ENCODE measurements at regions not wholly inside any gene's neighbourhood (a gene's known extent, or its start where the extent isn't known, plus 50 kb on each side); places are given as distances from the start of the nearest gene placed in this dataset.

GRCh38 chr2:236690726-236691125 is 121.1 kb downstream of the ACKR3 start:
- DNase-seq (ENCODE audit: low read depth): no peak

GRCh38 chr2:236691799-236692167 is 122.2 kb downstream of the ACKR3 start:
- DNase-seq (ENCODE audit: low read depth): no peak

GRCh38 chr2:236692937-236693336 is 123.3 kb downstream of the ACKR3 start:
- DNase-seq (ENCODE audit: low read depth): no peak

GRCh38 chr2:236693531-236693930 is 123.9 kb downstream of the ACKR3 start:
- no peak for DNase-seq (ENCODE audit: low read depth)

GRCh38 chr2:236694146-236694888 is 124.7 kb downstream of the ACKR3 start:
- no peak for DNase-seq (ENCODE audit: low read depth)

GRCh38 chr2:236696834-236697233 is 127.2 kb downstream of the ACKR3 start:
- DNase-seq (ENCODE audit: low read depth): no peak

GRCh38 chr2:236698016-236698627 is 128.5 kb downstream of the ACKR3 start:
- DNase-seq (ENCODE audit: low read depth): no peak

GRCh38 chr2:236700703-236701102 is 131.1 kb downstream of the ACKR3 start:
- no peak for DNase-seq (ENCODE audit: low read depth)

- no peak for DNase-seq (ENCODE audit: low read depth)
These were observed 133.2 kb downstream of the ACKR3 start for GRCh38 chr2:236702657-236703372.

- DNase-seq (ENCODE audit: low read depth): no peak
These were observed 133.7 kb downstream of the ACKR3 start for GRCh38 chr2:236703373-236703709.

- DNase-seq (ENCODE audit: low read depth): no peak
These were observed 134.3 kb downstream of the ACKR3 start for GRCh38 chr2:236703906-236704305.

GRCh38 chr2:236704887-236705286 is 135.3 kb downstream of the ACKR3 start:
- no peak for DNase-seq (ENCODE audit: low read depth)

GRCh38 chr2:236705295-236706105 is 135.9 kb downstream of the ACKR3 start:
- DNase-seq (ENCODE audit: low read depth): no peak

- DNase-seq (ENCODE audit: low read depth): no peak
These were observed 136.7 kb downstream of the ACKR3 start for GRCh38 chr2:236706288-236706687.

GRCh38 chr2:236706803-236707202 is 137.2 kb downstream of the ACKR3 start:
- no peak for DNase-seq (ENCODE audit: low read depth)

- DNase-seq (ENCODE audit: low read depth): peak; percentile 6
These were observed 141.8 kb downstream of the ACKR3 start for GRCh38 chr2:236711440-236711839.

- peak; percentile 48 for DNase-seq (ENCODE audit: low read depth)
These were observed 142.7 kb downstream of the ACKR3 start for GRCh38 chr2:236712304-236712703.

GRCh38 chr2:236712961-236713673 is 143.5 kb downstream of the ACKR3 start:
- no peak for DNase-seq (ENCODE audit: low read depth)

- DNase-seq (ENCODE audit: low read depth): peak; percentile 16
These were observed 144.5 kb downstream of the ACKR3 start for GRCh38 chr2:236714080-236714479.

GRCh38 chr2:236715077-236715476 is 145.5 kb downstream of the ACKR3 start:
- DNase-seq (ENCODE audit: low read depth): no peak

GRCh38 chr2:236715491-236715961 is 145.9 kb downstream of the ACKR3 start:
- DNase-seq (ENCODE audit: low read depth): no peak

GRCh38 chr2:236717120-236717519 is 147.5 kb downstream of the ACKR3 start:
- DNase-seq (ENCODE audit: low read depth): no peak

All from EH (cell line).